GM18507 (cell line): ENCODE measurements at regions not wholly inside any gene's neighbourhood (a gene's known extent, or its start where the extent isn't known, plus 50 kb on each side); places are given as distances from the start of the nearest gene placed in this dataset.
"Not testable (repeated sequence)": the region's sequence is repeated elsewhere in the genome, so short reads cannot be mapped to it uniquely, and the experiment has no call there.

ENCODE experiments used
- DNase-seq: peaks from one replicate; pipeline ENCODE4 v3.0.0; 2011; ENCODE audit warnings: low read depth; ENCODE audit not compliant: insufficient read length; ENCODE audit errors: extremely low spot score
- FAIRE-seq: peaks from 2 replicates; lab custom pipeline; 2011; peaks lifted over from hg19 to GRCh38; lab: Jason Lieb, UNC

GRCh38 chr13:73535341-73535740, 476.5 kb downstream of the KLF5 start:
- FAIRE-seq: no peak

GRCh38 chr13:73532987-73533510, 474.2 kb downstream of the KLF5 start:
- DNase-seq: no peak
- no peak for FAIRE-seq

More at GRCh38 chr13:73535341-73535740, 476.5 kb downstream of the KLF5 start:
- DNase-seq: no peak

- FAIRE-seq (no peak), DNase-seq (no peak)
Measured at GRCh38 chr13:73532582-73532981, 473.8 kb downstream of the KLF5 start.

- FAIRE-seq (no peak), DNase-seq (no peak)
Measured at GRCh38 chr13:73531014-73531413, 472.2 kb downstream of the KLF5 start.

GRCh38 chr13:73522937-73523336, 464.1 kb downstream of the KLF5 start:
- FAIRE-seq (no peak), DNase-seq (no peak)

GRCh38 chr13:73521985-73522524, 463.2 kb downstream of the KLF5 start:
- DNase-seq (no peak), FAIRE-seq (no peak)

- FAIRE-seq: no peak
- no peak for DNase-seq
Measured at GRCh38 chr13:73521290-73521624, 462.5 kb downstream of the KLF5 start.

- FAIRE-seq: no peak
- DNase-seq: no peak
Measured at GRCh38 chr13:73520566-73521289, 461.9 kb downstream of the KLF5 start.

- DNase-seq, FAIRE-seq: not testable (repeated sequence)
Measured at GRCh38 chr13:73520135-73520534, 461.3 kb downstream of the KLF5 start.

- no peak for FAIRE-seq
- no peak for DNase-seq
Measured at GRCh38 chr13:73519396-73520116, 460.8 kb downstream of the KLF5 start.

GRCh38 chr13:73517766-73518165, 459.0 kb downstream of the KLF5 start:
- no peak for DNase-seq
- FAIRE-seq: no peak

GRCh38 chr13:73516731-73517130, 457.9 kb downstream of the KLF5 start:
- DNase-seq: no peak
- no peak for FAIRE-seq

GRCh38 chr13:73514208-73514607, 455.4 kb downstream of the KLF5 start:
- FAIRE-seq: no peak

GRCh38 chr13:73513751-73514150, 454.9 kb downstream of the KLF5 start:
- FAIRE-seq: no peak
- DNase-seq: no peak

More at GRCh38 chr13:73514208-73514607, 455.4 kb downstream of the KLF5 start:
- no peak for DNase-seq

GRCh38 chr13:73508841-73509240, 450.0 kb downstream of the KLF5 start:
- DNase-seq (no peak), FAIRE-seq (no peak)

- DNase-seq: no peak
- no peak for FAIRE-seq
Measured at GRCh38 chr13:73505376-73505890, 446.6 kb downstream of the KLF5 start.

GRCh38 chr13:73499695-73500094, 440.9 kb downstream of the KLF5 start:
- FAIRE-seq (no peak), DNase-seq (no peak)

GRCh38 chr13:73497430-73497829, 438.6 kb downstream of the KLF5 start:
- DNase-seq (no peak), FAIRE-seq (no peak)

GRCh38 chr13:73496711-73497110, 437.9 kb downstream of the KLF5 start:
- FAIRE-seq (no peak), DNase-seq (no peak)

- no peak for FAIRE-seq
- DNase-seq: no peak
Measured at GRCh38 chr13:73492811-73493210, 434.0 kb downstream of the KLF5 start.
